Stomach (tissue), 4 donors: ENCODE measurements at regions not wholly inside any gene's neighbourhood (a gene's known extent, or its start where the extent isn't known, plus 50 kb on each side); places are given as distances from the start of the nearest gene placed in this dataset.

Experiments
- CTCF ChIP-seq, 7 experiments: fragments of 450-650 bp in 4 of 7; fragments of 200-600 bp in 3 of 7; sonication (generic) in 3 of 7; IDR thresholded peaks; one replicate each; pipeline ENCODE4 v1.5.1; 2016 to 2019; ENCODE audit warnings: antibody characterized with exemption in 7 of 7, control low read depth in 2 of 7, mild to moderate bottlenecking in 1 of 7
- POLR2AphosphoS5 ChIP-seq, 3 donors: sonication (generic); formaldehyde crosslinking; IDR thresholded peaks; one replicate each; pipeline ENCODE4 v1.6.1; 2016; ENCODE audit warnings: antibody characterized with exemption in 3 of 3

DNA sequence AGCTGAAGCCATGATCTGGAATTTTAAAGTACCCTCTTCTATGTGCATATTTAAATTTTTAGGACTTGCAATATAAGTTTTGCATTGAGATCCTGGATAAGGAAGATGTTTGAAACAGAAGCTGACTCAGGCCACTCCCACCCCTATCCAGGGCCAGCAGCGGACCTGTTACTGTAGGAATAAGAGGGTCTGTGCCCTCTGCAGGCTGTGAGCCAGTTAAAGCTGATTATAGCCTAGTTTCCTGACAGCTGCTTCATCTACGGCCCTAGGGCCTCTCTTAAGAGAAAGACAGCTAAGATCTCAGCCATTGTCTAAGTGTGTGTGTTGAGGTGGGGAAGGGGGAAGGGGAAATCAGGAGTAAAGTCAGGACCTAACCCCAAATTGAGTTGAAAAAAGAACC lies 234.0 kb downstream of the HAUS1 start:
- TF ChIP-seq CTCF (IDR thresholded peaks at IDR 0.05) (no peak), POLR2AphosphoS5 (IDR thresholded peaks at IDR 0.05) (no peak)
